CD4-positive, alpha-beta T cell treated with Interleukin-6 for 4 hours (primary cell): ENCODE measurements at regions not wholly inside any gene's neighbourhood (a gene's known extent, or its start where the extent isn't known, plus 50 kb on each side); places are given as distances from the start of the nearest gene placed in this dataset.

ENCODE experiments used
- DNase-seq: peaks from one replicate; pipeline ENCODE4 v3.0.0-alpha.2; 2020; ENCODE audit warnings: mixed read lengths

DNA sequence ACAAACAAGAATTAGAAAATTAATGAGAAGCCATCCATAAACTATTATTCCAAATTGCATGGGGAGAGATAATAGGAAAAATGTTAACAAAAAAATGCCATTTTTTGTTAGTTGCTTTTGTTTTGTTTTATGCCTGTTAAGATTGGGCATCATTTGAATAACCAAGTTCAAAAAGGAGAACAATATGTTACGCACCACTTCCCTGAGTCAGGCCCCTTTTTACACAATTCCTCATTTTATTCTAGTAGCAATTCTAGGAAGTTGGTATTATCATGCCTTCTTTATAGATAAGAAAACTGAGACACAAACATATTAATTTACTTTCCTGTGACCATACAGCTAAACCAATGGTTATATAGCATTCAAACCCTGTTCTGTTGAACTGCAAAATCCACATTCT is 736.9 kb upstream of the CCDC54 start:
- no peak for DNase-seq

GRCh38 chr3:106642161-106642560 is 735.1 kb upstream of the CCDC54 start:
- DNase-seq = no peak

DNA sequence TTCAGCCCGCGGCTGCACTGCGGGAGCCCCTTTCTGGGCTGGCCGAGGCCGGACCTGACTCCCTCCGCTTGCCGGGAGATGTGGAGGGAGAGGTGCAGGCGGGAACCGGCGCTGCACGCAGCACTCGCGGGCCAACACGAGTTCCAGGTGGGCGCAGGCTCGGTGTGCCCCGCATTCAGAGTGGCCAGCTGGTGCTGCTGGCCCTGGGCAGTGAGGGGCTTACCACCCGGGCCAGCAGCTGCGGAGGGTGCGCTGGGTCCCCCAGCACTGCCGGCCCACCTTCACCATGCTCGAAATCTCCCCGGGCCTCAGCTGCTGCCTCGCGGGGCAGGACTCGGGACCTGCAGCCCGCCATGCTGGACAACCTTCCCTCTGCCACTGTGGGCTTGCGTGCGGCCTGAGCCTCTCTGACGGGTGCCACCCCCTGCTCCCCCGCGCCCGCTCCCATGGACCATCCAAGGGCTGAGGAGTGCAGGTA is 733.5 kb upstream of the CCDC54 start:
- DNase-seq = no peak

DNA sequence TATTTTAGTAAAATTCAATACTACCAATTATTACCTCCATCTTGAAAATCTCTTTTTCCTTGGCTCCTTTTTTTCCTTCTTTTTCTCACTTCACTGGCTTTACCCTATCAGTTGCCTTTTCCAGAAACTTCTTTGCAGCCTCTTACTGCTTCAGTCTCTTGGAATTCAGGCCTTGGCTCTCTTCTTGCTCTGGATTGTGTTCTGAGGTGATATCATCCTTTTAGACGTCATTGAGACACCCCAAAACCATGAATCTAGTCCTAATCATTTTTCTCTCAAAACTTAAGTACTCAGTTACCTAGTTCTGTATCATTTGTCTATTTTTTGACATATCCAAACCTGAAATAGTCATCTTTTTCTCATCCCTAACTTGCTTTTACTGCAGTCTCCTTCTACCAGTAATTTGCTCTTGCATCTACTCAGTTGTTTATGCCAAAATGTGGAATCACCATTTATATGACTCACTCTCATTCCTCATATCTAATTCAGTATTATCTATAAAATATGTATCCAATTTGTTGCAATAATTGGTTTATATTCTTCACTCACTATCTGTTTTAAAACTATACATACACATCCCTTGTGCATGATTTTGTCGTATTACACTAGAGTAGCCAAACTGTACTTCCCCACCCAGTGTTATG is 703.2 kb upstream of the CCDC54 start:
- DNase-seq = no peak

DNA sequence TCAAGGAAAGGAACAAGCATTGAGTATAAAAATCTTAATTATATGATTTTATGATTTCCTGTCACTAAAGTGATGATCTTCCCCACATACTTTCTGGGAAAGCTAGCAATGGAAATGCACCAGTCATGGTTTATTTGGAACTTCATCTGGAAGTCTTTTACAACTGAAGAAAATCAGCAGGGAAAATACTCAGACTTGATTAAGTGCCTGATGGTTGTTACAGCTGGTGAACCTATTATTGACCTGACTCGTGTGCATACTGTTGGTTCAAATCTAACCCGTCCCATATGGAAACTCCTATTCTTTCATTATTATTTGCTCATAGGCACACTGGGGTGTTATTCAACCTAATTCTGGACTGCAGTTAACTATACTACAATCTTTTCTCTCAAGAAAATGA is 701.8 kb upstream of the CCDC54 start:
- DNase-seq = no peak

DNA sequence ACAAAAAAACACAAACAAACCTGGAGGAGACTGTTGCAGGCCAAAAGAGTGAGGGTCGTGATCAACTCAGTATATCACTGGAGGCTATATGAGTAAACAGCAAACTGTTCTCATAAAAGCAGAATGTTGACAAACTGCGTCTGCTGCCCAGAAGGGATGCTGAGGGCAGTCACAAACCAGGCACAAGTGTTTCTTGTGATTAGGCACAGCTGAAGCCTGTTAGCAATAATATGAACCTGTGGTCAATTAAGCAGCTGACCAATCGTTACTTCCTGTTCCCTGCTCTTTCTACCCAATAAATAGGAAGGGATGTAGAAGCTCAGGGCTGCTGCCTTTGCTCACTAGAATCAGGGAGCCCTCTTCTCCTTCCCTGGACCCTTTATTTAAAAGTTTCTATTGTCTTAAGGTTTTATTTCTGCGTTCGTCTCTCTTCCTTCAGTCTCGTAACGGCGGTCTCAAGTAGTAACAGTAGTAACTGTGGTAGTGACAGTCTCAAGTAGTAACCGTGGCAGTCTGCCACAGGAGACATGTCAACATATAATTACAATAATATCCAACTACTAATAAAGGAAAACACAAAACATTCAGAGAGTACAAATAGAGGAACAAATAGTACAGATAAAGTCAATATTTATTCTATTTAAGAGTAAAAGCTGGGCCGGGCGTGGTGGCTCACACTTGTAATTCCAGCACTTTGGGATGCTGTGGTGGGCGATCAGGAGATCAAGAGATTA is 698.4 kb upstream of the CCDC54 start:
- no peak for DNase-seq

DNA sequence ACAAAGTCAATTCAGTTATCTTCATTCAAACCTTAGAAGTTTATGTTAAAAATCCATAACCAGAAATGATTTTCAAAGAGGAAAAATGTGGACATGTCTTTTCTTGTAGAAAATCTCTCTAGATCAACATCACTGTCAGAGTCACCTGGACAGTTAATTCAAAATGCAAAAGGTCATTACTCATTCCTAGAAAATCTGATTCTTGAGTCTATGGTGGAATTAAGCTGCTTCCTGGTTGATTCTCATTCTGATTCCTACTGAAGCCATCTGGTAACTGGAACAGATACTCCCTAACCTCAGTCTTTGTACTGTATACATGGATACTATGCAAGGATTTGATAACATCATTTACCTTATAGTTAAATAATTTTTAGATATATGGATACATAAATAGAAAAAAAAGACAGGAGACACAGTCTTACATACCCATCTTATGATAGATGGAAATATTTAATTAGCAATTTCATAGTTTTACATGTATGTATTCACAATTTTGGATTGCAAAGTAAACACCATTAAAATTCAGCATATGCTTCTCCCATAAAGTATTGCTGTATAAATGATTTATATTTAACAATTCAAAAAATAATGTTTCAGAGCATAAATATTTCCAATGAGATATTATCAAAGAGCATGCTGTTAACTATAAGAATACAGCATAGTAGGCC is 693.2 kb upstream of the CCDC54 start:
- DNase-seq = no peak

- no peak for DNase-seq
Observed at GRCh38 chr3:106685745-106686144, 691.5 kb upstream of the CCDC54 start.

GRCh38 chr3:106687905-106688304 is 689.3 kb upstream of the CCDC54 start:
- DNase-seq = no peak

- DNase-seq = no peak
Observed at GRCh38 chr3:106688464-106688863, 688.8 kb upstream of the CCDC54 start.

DNA sequence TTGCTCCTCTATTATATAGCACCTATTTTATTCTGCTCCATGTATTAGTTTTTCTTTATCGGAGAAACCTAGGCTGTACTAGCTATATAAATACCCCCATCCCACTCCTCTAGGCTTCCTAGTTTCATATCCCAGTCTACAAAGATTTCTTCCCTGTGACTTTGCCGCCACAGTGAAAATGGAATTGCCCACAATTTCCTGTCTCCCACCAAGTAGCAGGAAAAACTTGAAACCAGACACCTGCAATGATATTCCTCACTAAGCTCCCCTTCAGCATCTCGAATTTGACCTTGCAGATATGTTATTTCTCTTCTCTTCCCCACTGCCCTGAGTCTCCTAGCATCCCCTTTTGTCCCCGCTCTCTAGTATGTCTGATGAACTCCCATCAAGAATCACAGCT is 685.8 kb upstream of the CCDC54 start:
- no peak for DNase-seq

GRCh38 chr3:106692624-106693023 is 684.6 kb upstream of the CCDC54 start:
- no peak for DNase-seq

- DNase-seq = no peak
Observed at GRCh38 chr3:106699122-106699521, 678.1 kb upstream of the CCDC54 start.

DNA sequence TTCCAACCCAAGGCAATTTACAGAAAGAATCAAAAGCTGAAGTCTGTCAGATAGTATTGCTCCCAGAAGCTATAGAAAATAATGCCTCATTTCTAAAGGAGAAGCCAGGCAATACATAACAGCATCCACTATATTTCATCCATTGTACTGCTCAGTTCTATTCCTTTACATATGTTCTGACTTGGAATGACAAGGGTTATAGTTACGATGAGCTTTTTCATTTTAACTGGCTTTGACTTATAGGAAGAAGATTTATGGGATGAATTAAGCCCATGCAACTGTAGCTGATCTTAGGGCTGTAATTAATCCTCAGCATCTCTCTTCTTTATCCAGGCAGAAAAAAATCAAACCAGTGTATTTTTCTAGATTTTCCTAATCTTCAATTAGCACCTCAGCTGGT is 676.3 kb upstream of the CCDC54 start:
- no peak for DNase-seq

GRCh38 chr3:106703524-106703923 is 673.7 kb upstream of the CCDC54 start:
- no peak for DNase-seq

DNA sequence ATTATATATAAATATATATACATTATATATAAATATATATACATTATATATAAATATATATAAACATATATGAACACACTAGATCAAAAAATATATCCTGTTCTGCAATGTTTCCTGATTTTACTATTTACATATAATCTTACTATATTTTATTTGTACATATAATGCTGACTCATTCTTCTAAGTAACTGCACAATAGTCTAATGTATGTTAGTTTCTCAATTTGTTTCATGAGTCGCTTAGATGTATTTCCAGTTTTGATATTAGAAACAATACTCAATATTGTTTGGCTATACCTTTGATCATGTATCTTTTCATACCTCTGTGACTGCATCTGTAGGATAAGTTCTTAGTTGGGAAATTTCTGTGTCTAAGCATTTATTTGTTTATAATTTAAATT is 669.9 kb upstream of the CCDC54 start:
- DNase-seq = no peak

DNA sequence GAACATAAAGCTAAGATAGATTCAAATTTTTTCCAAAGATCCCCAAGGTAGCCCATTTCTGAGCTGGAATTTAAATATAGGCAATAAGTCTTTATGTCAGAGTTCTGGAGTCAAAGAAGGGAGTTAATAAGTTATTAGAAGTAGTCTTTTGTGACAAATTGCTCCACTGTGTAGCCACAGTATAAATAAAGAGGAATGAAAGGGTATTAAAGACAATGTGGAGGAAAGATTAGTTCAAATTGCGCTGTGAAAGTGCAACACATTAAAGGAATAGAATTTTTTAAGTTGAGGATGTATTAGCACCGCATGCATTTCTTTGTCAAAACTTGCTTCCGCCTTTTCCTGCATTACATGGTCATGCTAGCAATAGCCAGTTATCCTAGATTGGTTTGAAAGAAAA is 666.6 kb upstream of the CCDC54 start:
- DNase-seq = no peak

GRCh38 chr3:106711650-106712049 is 665.6 kb upstream of the CCDC54 start:
- DNase-seq = no peak

- DNase-seq = no peak
Observed at GRCh38 chr3:106714400-106714799, 662.8 kb upstream of the CCDC54 start.

DNA sequence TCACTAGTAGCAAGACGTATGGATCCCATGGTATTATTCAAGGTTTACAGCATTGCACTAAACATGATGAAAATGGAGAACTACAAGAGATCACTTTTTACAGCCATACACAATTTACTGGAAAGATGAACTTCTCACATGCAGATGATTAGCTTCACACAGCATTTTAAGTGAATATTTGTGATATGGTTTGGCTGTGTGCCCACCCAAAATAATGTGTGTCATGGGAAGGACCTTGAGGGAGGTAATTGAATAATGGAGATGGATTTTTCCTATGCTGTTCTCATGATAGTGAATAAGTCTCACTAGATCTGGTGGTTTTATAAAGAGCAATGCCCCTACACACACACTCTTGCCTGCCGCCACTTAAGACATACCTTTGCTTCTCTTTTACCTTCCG is 662.0 kb upstream of the CCDC54 start:
- DNase-seq = no peak

DNA sequence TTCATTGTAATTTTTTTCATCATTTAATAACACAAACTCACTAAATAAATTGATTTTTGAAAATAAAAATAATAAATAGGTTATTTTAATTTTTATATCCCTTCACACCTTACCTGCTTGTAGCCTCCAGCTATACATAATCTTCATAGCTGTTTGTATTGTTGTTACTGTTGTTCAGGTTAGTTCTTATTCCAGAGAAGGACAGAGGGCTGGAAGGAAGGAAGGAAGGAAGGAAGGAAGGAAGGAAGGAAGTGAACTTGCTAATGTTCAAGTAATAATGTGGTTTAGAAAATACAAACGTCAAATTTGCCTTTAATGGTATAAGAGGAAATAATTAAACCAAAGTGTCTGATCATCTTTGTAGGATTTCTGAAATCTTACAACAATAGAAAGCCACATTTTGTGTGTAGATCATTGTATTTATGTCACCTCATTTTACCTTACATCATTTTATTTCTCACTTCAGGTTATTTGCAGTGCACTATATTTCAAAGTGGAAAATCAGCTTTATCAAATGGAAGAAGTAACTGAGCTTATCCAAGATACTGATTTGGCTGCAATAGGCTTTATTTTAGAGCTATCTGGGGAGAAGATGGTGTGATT is 660.0 kb upstream of the CCDC54 start:
- DNase-seq = no peak

DNA sequence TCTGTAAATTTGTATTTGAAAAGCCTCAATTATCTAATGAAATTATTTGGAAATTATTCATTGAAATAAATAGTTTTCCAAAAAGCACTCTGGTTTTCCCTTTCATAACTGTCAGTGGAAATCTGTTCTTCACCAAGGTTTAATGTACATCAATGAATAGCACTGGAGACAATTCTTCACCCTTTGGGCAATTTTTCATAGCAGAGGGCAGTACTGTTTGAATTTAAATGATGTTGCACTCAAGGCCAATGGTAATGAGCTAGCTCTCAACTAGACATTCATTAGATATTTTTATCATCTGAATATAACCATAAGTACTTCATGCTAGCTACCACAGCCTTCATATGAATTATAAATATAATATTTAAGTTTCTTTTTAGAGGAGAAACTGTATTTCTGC is 658.2 kb upstream of the CCDC54 start:
- no peak for DNase-seq

GRCh38 chr3:106719583-106719982 is 657.7 kb upstream of the CCDC54 start:
- no peak for DNase-seq

DNA sequence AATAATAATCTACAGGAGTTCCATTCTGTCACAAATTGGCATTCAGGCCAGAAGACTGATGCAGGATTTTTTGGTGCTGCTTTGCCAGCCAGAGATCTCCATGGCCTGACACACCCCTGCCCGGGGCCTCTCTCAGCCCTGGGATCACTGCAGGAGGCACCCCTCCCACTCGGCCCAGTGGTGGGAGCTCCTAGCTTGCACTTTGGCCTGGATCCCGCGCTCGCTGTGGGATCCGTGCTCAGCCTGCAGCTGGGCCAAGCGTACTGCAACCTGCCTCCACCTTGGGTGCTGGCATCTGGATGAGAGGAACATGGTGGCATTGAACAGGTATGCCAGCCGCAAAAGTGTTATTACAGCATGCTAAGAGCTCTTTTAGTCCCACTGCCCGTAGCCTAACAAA is 656.7 kb upstream of the CCDC54 start:
- DNase-seq = no peak
